ENCODE measurements at regions not wholly inside any gene's neighbourhood (a gene's known extent, or its start where the extent isn't known, plus 50 kb on each side); places are given as distances from the start of the nearest gene placed in this dataset.

DNA sequence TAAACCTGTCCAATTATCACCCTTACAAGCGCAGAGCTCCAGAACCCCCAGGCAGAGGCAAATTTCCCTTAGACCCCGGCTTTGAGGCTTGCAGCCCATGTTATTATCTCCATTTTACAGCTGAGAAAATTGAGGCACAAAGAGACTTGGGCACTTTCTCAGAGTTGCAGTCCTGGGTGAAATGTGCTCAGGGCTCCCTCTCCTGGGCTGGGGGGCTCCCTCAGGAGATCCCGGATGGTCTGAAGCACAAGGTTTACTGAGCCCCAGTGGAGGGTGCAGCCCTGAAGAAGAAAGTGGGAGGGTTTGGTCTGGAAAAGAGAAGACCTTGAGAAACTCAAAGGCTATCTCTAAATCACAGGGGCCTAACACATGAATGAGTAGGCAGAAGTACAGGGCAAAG, 156.6 kb downstream of the CYRIA start:
- H3K36me3 ChIP-seq: no peaks in the 10 kb centered on the region
- H3K9me3 ChIP-seq: no peaks in the 10 kb centered on the region
- no peak overlapping the region for H3K27ac ChIP-seq
- H3K4me1 ChIP-seq: peaks cover 0 to 10% of the 10 kb centered on the region in 2 donors
- no peaks in the 10 kb centered on the region for H3K27me3 ChIP-seq
- no peak for TF ChIP-seq CTCF (IDR thresholded peaks at IDR 0.05)
- no peak overlapping the region for H3K4me3 ChIP-seq
- no peak for DNase-seq (ENCODE audit: low spot score)

DNA sequence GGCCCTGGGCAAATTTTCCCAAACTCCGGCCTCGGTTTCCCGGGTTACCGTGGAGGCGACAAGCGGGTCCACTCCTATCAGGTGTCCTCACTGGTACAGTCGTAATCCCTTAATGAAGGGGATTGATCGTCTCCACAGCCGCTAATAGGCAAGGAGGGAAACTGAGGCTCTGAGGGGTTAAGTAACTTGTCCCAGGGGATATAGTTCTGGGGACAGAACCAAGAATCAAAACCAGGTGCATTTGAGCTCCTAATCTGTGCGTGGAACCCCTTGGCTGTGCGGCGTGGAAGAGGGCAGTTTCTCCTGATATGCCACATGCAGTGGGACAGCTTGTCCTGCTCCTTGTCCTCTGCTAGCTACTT, 157.2 kb downstream of the CYRIA start:
- peak overlapping the region in 1 of 2 donors; percentile 50 for H3K4me3 ChIP-seq
- TF ChIP-seq CTCF (IDR thresholded peaks at IDR 0.05): peak in 1 of 2 donors; percentile 7
- DNase-seq (ENCODE audit: low spot score): no peak
- no peak overlapping the region for H3K27ac ChIP-seq
- peaks cover 0 to 10% of the 10 kb centered on the region in 2 donors for H3K4me1 ChIP-seq
- H3K9me3 ChIP-seq: no peaks in the 10 kb centered on the region
- H3K27me3 ChIP-seq: no peaks in the 10 kb centered on the region
- no peaks in the 10 kb centered on the region for H3K36me3 ChIP-seq

GRCh38 chr2:16507655-16508489, 157.8 kb downstream of the CYRIA start:
- peaks cover 0 to 10% of the 10 kb centered on the region in 2 donors for H3K4me1 ChIP-seq
- peak overlapping the region; percentile 18 to 50 for H3K4me3 ChIP-seq
- H3K27ac ChIP-seq: no peak overlapping the region
- H3K36me3 ChIP-seq: no peaks in the 10 kb centered on the region
- no peaks in the 10 kb centered on the region for H3K27me3 ChIP-seq
- TF ChIP-seq CTCF (IDR thresholded peaks at IDR 0.05): peak; percentile 45 to 81
- no peak for DNase-seq (ENCODE audit: low spot score)
- H3K9me3 ChIP-seq: no peaks in the 10 kb centered on the region

DNA sequence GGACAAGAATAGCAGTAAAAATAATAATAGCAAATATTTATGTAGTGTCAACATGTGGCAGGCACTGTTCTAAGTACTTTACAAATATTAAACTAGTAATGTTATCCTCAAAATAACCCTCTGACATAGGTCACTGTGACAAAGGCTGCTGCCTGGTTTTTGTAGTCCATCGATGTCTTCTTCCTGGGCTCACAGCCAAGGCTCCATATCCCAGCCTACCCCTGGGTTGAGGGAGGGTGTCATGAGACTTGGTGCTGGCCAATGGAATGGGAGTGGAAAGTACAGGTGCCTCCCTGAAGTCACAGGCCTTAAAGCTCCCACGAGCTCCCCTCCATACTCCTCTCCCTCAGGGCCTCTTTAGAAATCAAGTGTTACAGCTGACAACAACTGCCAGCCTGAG, 159.3 kb downstream of the CYRIA start:
- H3K4me1 ChIP-seq: peaks cover 0 to 10% of the 10 kb centered on the region in 2 donors
- TF ChIP-seq CTCF (IDR thresholded peaks at IDR 0.05): no peak
- no peak for DNase-seq (ENCODE audit: low spot score)
- H3K27me3 ChIP-seq: no peaks in the 10 kb centered on the region
- H3K9me3 ChIP-seq: no peaks in the 10 kb centered on the region
- H3K36me3 ChIP-seq: no peaks in the 10 kb centered on the region
- no peak overlapping the region for H3K27ac ChIP-seq
- H3K4me3 ChIP-seq: no peak overlapping the region

DNA sequence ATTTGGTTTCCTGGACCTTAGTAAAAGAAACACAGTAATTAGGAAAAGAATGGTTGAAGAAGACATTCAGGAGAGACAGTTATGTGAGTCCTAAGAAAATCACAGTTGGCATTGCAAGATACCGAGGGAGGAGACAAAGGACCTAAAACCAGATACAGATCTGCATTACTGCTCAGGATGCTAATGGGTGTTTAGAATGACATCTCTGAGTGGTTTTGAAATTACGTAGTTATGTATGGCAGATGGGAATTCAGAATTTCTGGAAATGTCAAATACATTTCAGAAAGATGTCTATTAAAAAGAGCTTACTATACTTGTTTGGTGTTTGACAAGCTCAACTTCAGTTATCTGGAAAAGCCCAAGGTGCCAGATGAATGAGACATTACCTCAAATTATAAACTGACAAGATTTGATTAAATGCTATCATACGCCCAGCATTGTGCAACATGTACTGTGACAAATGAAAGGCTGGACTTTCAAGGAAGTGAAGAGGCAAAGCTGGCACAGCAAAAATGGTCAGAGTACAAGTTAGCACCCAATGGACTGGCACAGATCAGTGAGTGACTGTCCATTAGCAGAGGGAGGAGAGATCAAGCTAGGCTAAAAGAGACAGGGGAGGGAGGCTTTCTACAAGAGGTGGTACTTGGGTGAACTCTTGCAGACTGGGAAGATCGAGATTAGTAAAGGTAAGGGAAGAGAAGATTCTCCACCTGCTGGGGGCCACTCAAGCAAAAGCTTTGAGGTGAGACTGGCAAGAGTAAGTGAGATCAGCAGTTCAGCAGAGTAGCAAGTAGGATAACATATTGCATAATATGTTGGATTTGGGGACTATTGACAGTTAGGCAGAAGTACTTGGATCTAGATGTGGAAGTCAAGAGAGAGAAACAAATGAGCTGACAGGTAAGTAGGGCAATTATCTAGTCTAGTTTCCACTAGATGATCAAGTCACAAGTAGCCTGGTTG, 168.9 kb downstream of the CYRIA start:
- H3K27me3 ChIP-seq: no peaks in the 10 kb centered on the region
- no peak for DNase-seq (ENCODE audit: low spot score)
- H3K36me3 ChIP-seq: no peaks in the 10 kb centered on the region
- no peak overlapping the region for H3K4me3 ChIP-seq
- H3K9me3 ChIP-seq: no peaks in the 10 kb centered on the region
- H3K4me1 ChIP-seq: no peaks in the 10 kb centered on the region
- H3K27ac ChIP-seq: no peak overlapping the region
- TF ChIP-seq CTCF (IDR thresholded peaks at IDR 0.05): no peak
